ENCODE measurements at regions not wholly inside any gene's neighbourhood (a gene's known extent, or its start where the extent isn't known, plus 50 kb on each side); places are given as distances from the start of the nearest gene placed in this dataset.

- Mint-ChIP-seq H3K9me3 (peaks cover 9% of the 10 kb centered on the region), H3K27ac (no peak overlapping the region), H3K36me3 (peaks cover 3% of the 10 kb centered on the region; the same call in 1 of the 2 replicates), H3K4me1 (no peaks in the 10 kb centered on the region), H3K4me3 (no peak overlapping the region), H3K27me3 (ENCODE audit: low read depth) (no peaks in the 10 kb centered on the region)
- ATAC-seq = no peak
- CTCF ChIA-PET = no interaction called here
- POLR2A ChIA-PET = interaction anchor here (0.7 kb wide), 1 partner anchor 91 kb away, joined by 3 read pairs; no protein-coding TSS in a partner anchor
- TF ChIP-seq ZNF121 (CRISPR knock-in tag; IDR thresholded peaks at IDR 0.05) (no peak), ZNF512 (CRISPR knock-in tag; IDR thresholded peaks at IDR 0.05; ENCODE audit: borderline replicate concordance) (no peak), JAZF1 (CRISPR knock-in tag; IDR thresholded peaks at IDR 0.05) (no peak), GTF2I (CRISPR knock-in tag; conservative IDR thresholded peaks at IDR 0.05) (no peak), PREB (CRISPR knock-in tag; IDR thresholded peaks at IDR 0.05; ENCODE audit: borderline replicate concordance) (no peak), NFYB (CRISPR knock-in tag; conservative IDR thresholded peaks at IDR 0.05; ENCODE audit: low read depth) (no peak), ETV6 (CRISPR knock-in tag; IDR thresholded peaks at IDR 0.05) (no peak), TEAD1 (CRISPR knock-in tag; IDR thresholded peaks at IDR 0.05) (no peak), USF2 (CRISPR knock-in tag; IDR thresholded peaks at IDR 0.05) (no peak), NR2C2 (CRISPR knock-in tag; IDR thresholded peaks at IDR 0.05) (no peak), TCF7 (CRISPR knock-in tag; IDR thresholded peaks at IDR 0.05; ENCODE audit: low read depth) (no peak), CTCF (IDR thresholded peaks at IDR 0.05) (no peak), FOXK1 (CRISPR knock-in tag; IDR thresholded peaks at IDR 0.05) (no peak), SMAD3 (CRISPR knock-in tag; IDR thresholded peaks at IDR 0.05; ENCODE audit: borderline replicate concordance) (no peak), NR1H2 (CRISPR knock-in tag; IDR thresholded peaks at IDR 0.05) (no peak), JUN (CRISPR knock-in tag; IDR thresholded peaks at IDR 0.05) (no peak)
- TF ChIP-seq, protein P1, sequence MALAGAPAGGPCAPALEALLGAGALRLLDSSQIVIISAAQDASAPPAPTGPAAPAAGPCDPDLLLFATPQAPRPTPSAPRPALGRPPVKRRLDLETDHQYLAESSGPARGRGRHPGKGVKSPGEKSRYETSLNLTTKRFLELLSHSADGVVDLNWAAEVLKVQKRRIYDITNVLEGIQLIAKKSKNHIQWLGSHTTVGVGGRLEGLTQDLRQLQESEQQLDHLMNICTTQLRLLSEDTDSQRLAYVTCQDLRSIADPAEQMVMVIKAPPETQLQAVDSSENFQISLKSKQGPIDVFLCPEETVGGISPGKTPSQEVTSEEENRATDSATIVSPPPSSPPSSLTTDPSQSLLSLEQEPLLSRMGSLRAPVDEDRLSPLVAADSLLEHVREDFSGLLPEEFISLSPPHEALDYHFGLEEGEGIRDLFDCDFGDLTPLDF (CRISPR knock-in tag; IDR thresholded peaks at IDR 0.05) = no peak
- TF ChIP-seq, protein P2, sequence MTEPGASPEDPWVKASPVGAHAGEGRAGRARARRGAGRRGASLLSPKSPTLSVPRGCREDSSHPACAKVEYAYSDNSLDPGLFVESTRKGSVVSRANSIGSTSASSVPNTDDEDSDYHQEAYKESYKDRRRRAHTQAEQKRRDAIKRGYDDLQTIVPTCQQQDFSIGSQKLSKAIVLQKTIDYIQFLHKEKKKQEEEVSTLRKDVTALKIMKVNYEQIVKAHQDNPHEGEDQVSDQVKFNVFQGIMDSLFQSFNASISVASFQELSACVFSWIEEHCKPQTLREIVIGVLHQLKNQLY (CRISPR knock-in tag; IDR thresholded peaks at IDR 0.05) = no peak
- TF ChIP-seq, protein P3, sequence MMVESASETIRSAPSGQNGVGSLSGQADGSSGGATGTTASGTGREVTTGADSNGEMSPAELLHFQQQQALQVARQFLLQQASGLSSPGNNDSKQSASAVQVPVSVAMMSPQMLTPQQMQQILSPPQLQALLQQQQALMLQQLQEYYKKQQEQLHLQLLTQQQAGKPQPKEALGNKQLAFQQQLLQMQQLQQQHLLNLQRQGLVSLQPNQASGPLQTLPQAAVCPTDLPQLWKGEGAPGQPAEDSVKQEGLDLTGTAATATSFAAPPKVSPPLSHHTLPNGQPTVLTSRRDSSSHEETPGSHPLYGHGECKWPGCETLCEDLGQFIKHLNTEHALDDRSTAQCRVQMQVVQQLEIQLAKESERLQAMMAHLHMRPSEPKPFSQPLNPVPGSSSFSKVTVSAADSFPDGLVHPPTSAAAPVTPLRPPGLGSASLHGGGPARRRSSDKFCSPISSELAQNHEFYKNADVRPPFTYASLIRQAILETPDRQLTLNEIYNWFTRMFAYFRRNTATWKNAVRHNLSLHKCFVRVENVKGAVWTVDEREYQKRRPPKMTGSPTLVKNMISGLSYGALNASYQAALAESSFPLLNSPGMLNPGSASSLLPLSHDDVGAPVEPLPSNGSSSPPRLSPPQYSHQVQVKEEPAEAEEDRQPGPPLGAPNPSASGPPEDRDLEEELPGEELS (CRISPR knock-in tag; IDR thresholded peaks at IDR 0.05) = no peak
- TF ChIP-seq, protein P4, sequence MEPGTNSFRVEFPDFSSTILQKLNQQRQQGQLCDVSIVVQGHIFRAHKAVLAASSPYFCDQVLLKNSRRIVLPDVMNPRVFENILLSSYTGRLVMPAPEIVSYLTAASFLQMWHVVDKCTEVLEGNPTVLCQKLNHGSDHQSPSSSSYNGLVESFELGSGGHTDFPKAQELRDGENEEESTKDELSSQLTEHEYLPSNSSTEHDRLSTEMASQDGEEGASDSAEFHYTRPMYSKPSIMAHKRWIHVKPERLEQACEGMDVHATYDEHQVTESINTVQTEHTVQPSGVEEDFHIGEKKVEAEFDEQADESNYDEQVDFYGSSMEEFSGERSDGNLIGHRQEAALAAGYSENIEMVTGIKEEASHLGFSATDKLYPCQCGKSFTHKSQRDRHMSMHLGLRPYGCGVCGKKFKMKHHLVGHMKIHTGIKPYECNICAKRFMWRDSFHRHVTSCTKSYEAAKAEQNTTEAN (CRISPR knock-in tag; IDR thresholded peaks at IDR 0.05) = no peak
- DNase-seq (ENCODE audit: low spot score) = no peak
Measured at GRCh38 chr4:160251522-160252170, 1148.8 kb downstream of the RAPGEF2 start.

All from WTC11 (cell line).